ENCODE measurements at regions not wholly inside any gene's neighbourhood (a gene's known extent, or its start where the extent isn't known, plus 50 kb on each side); places are given as distances from the start of the nearest gene placed in this dataset.
"Not testable (repeated sequence)": the region's sequence is repeated elsewhere in the genome, so short reads cannot be mapped to it uniquely, and the experiment has no call there.

GRCh38 chr5:118604106-118604505, 384.2 kb downstream of the DTWD2 start:
- no peak for DNase-seq (ENCODE audit: low spot score)

- no peak for DNase-seq (ENCODE audit: low spot score)
Measured at GRCh38 chr5:118603278-118603677, 385.1 kb downstream of the DTWD2 start.

- no peak for DNase-seq (ENCODE audit: low spot score)
Measured at GRCh38 chr5:118598311-118598710, 390.0 kb downstream of the DTWD2 start.

- DNase-seq (ENCODE audit: low spot score), result no peak
Measured at GRCh38 chr5:118597543-118597942, 390.8 kb downstream of the DTWD2 start.

GRCh38 chr5:118596255-118596654, 392.1 kb downstream of the DTWD2 start:
- no peak for DNase-seq (ENCODE audit: low spot score)

- DNase-seq (ENCODE audit: low spot score), result no peak
Measured at GRCh38 chr5:118593003-118593328, 395.4 kb downstream of the DTWD2 start.

GRCh38 chr5:118592229-118593002, 395.9 kb downstream of the DTWD2 start:
- no peak for DNase-seq (ENCODE audit: low spot score)

GRCh38 chr5:118590806-118591205, 397.5 kb downstream of the DTWD2 start:
- DNase-seq (ENCODE audit: low spot score), result no peak

- DNase-seq (ENCODE audit: low spot score), result no peak
Measured at GRCh38 chr5:118580949-118581348, 407.4 kb downstream of the DTWD2 start.

GRCh38 chr5:118578093-118578492, 410.3 kb downstream of the DTWD2 start:
- no peak for DNase-seq (ENCODE audit: low spot score)

- DNase-seq (ENCODE audit: low spot score), result no peak
Measured at GRCh38 chr5:118577621-118578020, 410.7 kb downstream of the DTWD2 start.

GRCh38 chr5:118570276-118570675, 418.1 kb downstream of the DTWD2 start:
- not testable (repeated sequence) for DNase-seq (ENCODE audit: low spot score)

- DNase-seq (ENCODE audit: low spot score), result not testable (repeated sequence)
Measured at GRCh38 chr5:118569596-118569995, 418.8 kb downstream of the DTWD2 start.

GRCh38 chr5:118565335-118565971, 422.9 kb downstream of the DTWD2 start:
- DNase-seq (ENCODE audit: low spot score), result no peak

GRCh38 chr5:118561971-118562370, 426.4 kb downstream of the DTWD2 start:
- DNase-seq (ENCODE audit: low spot score), result no peak

- no peak for DNase-seq (ENCODE audit: low spot score)
Measured at GRCh38 chr5:118561235-118561634, 427.1 kb downstream of the DTWD2 start.

- DNase-seq (ENCODE audit: low spot score), result no peak
Measured at GRCh38 chr5:118558871-118559270, 429.5 kb downstream of the DTWD2 start.

- no peak for DNase-seq (ENCODE audit: low spot score)
Measured at GRCh38 chr5:118557251-118557661, 431.1 kb downstream of the DTWD2 start.

GRCh38 chr5:118556792-118557191, 431.6 kb downstream of the DTWD2 start:
- no peak for DNase-seq (ENCODE audit: low spot score)

- no peak for DNase-seq (ENCODE audit: low spot score)
Measured at GRCh38 chr5:118555727-118556126, 432.6 kb downstream of the DTWD2 start.

- DNase-seq (ENCODE audit: low spot score), result no peak
Measured at GRCh38 chr5:118554981-118555380, 433.4 kb downstream of the DTWD2 start.

GRCh38 chr5:118554241-118554640, 434.1 kb downstream of the DTWD2 start:
- no peak for DNase-seq (ENCODE audit: low spot score)

GRCh38 chr5:118553662-118554061, 434.7 kb downstream of the DTWD2 start:
- no peak for DNase-seq (ENCODE audit: low spot score)
